ENCODE measurements at regions not wholly inside any gene's neighbourhood (a gene's known extent, or its start where the extent isn't known, plus 50 kb on each side); places are given as distances from the start of the nearest gene placed in this dataset.

DNA sequence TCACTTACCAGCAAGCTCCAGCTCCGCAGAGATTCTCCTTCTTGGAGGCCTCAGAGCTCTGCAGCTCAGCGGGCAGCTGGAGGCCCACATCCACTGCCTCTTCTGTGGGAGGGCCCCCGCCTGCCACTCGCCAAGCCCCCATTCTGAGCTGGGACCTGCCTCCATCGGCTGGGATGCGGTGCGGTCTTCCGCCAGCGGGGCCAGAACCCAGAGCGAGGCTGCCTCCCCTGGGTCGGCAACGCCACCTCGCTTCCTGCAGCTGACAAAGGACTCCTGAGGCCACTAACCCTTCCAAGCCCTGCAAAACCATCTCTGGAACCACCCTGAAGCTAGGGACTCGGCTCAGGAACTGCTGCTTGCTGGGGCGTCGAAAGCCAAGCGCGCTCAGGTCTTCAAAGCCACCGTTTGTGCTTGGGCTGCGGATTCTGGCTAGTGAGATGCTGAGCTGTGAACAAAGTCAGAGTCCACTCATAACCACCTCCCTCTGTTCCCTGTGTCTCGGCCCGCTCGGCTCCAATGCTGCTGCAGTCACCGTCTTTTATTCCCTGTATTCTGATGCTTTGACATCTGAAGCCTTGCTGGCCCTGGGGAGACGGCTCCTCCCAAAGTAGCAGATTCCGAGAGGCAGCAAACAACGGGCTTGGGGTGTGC, 174.3 kb downstream of the ENGASE start:
- TF ChIP-seq, protein P1, sequence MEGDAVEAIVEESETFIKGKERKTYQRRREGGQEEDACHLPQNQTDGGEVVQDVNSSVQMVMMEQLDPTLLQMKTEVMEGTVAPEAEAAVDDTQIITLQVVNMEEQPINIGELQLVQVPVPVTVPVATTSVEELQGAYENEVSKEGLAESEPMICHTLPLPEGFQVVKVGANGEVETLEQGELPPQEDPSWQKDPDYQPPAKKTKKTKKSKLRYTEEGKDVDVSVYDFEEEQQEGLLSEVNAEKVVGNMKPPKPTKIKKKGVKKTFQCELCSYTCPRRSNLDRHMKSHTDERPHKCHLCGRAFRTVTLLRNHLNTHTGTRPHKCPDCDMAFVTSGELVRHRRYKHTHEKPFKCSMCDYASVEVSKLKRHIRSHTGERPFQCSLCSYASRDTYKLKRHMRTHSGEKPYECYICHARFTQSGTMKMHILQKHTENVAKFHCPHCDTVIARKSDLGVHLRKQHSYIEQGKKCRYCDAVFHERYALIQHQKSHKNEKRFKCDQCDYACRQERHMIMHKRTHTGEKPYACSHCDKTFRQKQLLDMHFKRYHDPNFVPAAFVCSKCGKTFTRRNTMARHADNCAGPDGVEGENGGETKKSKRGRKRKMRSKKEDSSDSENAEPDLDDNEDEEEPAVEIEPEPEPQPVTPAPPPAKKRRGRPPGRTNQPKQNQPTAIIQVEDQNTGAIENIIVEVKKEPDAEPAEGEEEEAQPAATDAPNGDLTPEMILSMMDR (IDR thresholded peaks at IDR 0.05) = no peak
- no peak for TF ChIP-seq POLR2A (IDR thresholded peaks at IDR 0.05)
